GM06990 (cell line): ENCODE measurements at regions not wholly inside any gene's neighbourhood (a gene's known extent, or its start where the extent isn't known, plus 50 kb on each side); places are given as distances from the start of the nearest gene placed in this dataset.

Experiments used
- DNase-seq: peaks from one replicate; pipeline ENCODE4 v3.0.0-alpha.2; 2011; ENCODE audit not compliant: insufficient read length; ENCODE audit errors: extremely low read depth
- H3K27me3 ChIP-seq: replicated peaks from 2 replicates; pipeline ENCODE4 v1.6.0; 2011; ENCODE audit warnings: low read length; ENCODE audit not compliant: control insufficient read depth, insufficient read depth
- H3K36me3 ChIP-seq: 2 replicates; pipeline ENCODE4 v1.5.1; 2011; ENCODE audit warnings: low read length; ENCODE audit not compliant: control insufficient read depth, insufficient read depth
- H3K4me3 ChIP-seq: replicated peaks from 2 replicates; pipeline ENCODE4 v1.5.1; 2011; ENCODE audit warnings: low read depth, mild to moderate bottlenecking, control low read depth, low read length
- TF ChIP-seq, protein P1 (sequence below): IDR thresholded peaks from 2 replicates; pipeline ENCODE4 v1.5.1; 2011; ENCODE audit warnings: low read length, control low read depth, mild to moderate bottlenecking, inconsistent platforms; ENCODE audit not compliant: insufficient read depth, poor library complexity, severe bottlenecking

DNA sequence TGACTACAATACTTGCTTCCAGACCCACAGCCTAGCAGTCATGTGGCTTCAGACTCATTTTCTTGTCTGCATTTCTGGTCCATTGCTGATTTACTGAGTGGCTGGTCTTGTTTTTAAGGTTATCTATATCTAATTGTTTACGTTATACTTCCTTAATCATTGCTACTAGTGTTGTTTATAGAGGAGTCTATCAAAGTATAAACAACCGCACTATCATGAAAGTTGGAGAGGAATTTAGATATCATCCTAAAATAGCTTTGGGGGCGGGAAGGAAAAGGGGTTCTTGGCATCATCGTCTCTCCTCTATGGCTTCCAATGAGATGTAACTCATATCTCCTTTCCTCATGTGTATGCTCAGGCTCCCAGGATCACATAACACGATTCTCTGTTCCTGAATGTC, 372.1 kb upstream of the PBX1 start:
- no peaks in the 10 kb centered on the region for H3K27me3 ChIP-seq
- H3K36me3 ChIP-seq: no peaks in the 10 kb centered on the region
- no peak for DNase-seq
- TF ChIP-seq, protein P1, sequence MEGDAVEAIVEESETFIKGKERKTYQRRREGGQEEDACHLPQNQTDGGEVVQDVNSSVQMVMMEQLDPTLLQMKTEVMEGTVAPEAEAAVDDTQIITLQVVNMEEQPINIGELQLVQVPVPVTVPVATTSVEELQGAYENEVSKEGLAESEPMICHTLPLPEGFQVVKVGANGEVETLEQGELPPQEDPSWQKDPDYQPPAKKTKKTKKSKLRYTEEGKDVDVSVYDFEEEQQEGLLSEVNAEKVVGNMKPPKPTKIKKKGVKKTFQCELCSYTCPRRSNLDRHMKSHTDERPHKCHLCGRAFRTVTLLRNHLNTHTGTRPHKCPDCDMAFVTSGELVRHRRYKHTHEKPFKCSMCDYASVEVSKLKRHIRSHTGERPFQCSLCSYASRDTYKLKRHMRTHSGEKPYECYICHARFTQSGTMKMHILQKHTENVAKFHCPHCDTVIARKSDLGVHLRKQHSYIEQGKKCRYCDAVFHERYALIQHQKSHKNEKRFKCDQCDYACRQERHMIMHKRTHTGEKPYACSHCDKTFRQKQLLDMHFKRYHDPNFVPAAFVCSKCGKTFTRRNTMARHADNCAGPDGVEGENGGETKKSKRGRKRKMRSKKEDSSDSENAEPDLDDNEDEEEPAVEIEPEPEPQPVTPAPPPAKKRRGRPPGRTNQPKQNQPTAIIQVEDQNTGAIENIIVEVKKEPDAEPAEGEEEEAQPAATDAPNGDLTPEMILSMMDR: no peak
- no peak overlapping the region for H3K4me3 ChIP-seq

DNA sequence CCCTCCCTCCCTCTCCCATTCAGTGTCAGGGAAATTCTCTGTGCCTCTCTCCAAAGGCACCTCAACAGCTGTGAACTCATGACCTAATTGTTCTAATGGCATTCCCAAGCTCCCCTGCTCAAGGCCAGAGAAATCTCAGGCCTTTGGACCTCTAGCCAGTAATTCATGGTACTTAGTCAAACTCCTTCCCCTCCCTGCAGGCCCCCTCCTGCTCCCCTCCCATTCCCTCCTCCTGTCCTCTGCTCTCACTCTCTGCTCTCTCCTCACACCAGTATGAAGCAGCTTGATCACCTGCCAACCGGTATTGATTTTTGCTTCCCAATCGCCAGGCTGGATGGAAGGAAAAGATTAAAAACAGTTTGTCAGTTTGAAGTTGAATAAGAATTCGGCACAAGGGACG, 370.5 kb upstream of the PBX1 start:
- H3K4me3 ChIP-seq: no peak overlapping the region
- TF ChIP-seq, protein P1: no peak
- H3K36me3 ChIP-seq: no peaks in the 10 kb centered on the region
- no peaks in the 10 kb centered on the region for H3K27me3 ChIP-seq
- no peak for DNase-seq

DNA sequence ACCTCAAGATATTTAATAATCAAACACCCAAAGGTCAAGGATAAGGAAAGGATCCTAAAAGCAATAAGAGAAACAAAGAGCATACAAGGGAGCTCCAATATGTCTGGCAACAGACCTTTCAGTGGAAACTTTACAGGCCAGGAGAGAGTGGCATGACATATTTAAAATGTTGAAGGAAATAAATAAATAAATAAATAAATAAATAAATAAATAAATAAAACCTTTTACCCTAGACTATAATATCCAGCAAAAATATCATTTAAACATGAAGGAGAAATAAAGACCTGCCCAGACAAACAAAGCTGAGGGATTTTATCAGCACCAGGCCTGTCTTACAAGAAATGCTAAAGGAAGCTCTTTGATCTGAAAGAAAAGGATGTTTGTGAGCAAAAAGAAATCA, 367.8 kb upstream of the PBX1 start:
- H3K4me3 ChIP-seq: no peak overlapping the region
- TF ChIP-seq, protein P1: no peak
- H3K27me3 ChIP-seq: no peaks in the 10 kb centered on the region
- no peaks in the 10 kb centered on the region for H3K36me3 ChIP-seq
- no peak for DNase-seq

DNA sequence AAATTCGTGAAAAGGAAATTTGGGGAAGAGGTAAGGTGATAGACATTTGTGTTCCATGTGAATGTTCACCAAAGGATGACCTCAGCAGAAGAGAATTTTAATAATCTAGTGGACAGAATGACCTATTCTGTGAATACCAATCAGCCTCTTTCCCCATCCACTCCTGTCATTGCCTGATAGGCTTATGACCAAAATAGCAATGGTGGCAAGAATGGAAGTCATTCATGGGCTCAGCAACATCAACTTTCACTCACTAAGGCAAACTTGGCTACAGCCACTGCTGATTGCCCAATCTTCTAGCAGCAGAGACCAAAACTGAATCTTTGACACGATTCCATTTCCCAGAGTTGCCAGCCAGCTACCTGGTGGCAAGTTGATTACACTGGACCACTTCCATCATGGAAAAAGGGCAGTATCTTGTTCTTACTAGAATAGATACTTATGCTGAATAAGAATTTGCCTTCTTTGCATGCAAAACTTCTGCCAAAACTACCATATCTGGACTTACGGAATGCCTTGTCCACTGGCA, 348.7 kb upstream of the PBX1 start:
- TF ChIP-seq, protein P1: no peak
- Histone ChIP-seq H3K36me3 (no peaks in the 10 kb centered on the region), H3K27me3 (no peaks in the 10 kb centered on the region), H3K4me3 (no peak overlapping the region)
- no peak for DNase-seq

DNA sequence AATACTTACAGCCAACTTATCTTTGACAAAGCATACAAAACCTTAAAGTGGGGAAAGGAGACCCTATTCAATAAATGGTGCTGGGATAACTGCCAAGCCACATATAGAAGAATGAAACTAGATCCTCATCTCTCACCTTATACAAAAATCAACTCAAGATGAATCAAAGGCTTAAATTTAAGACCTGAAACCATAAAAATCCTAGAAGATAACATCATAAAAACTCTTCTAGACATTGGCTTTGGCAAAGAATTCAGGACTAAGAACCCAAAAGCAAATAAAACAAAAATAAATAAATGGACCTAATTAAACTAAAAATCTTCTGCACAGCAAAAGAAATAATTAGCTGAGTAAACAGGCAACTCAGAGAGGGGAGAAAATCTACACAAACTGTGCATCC, 335.6 kb upstream of the PBX1 start:
- DNase-seq: no peak
- Histone ChIP-seq H3K27me3 (no peaks in the 10 kb centered on the region), H3K4me3 (no peak overlapping the region), H3K36me3 (no peaks in the 10 kb centered on the region)
- TF ChIP-seq, protein P1: no peak

DNA sequence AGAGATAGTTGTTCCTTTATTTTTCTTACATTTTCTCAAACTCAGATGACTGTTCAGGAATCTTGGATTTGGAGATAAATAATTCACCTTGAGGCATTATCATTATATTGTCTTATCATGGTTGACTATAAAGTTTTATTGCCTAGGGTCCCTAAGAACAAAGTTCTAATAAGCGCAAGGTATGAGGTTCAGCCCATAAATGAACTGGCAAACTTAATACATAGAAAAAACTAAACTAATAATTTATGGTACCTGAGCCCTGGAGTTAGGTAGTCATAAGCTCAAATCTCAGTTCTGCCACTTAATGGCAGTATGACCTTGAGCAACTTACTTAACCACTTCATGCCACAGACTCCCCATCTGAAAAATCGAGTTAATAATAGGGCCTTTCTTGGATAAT, 334.0 kb upstream of the PBX1 start:
- H3K4me3 ChIP-seq: no peak overlapping the region
- TF ChIP-seq, protein P1: no peak
- H3K27me3 ChIP-seq: no peaks in the 10 kb centered on the region
- DNase-seq: no peak
- H3K36me3 ChIP-seq: no peaks in the 10 kb centered on the region
